GM19238 (cell line): ENCODE measurements at regions not wholly inside any gene's neighbourhood (a gene's known extent, or its start where the extent isn't known, plus 50 kb on each side); places are given as distances from the start of the nearest gene placed in this dataset.

Source experiments
- DNase-seq: peaks from one replicate; pipeline ENCODE4 v3.0.0; 2011; ENCODE audit warnings: low spot score; ENCODE audit not compliant: insufficient read length

GRCh38 chr12:3965046-3965445 lies 91.8 kb upstream of the PARP11 start:
- DNase-seq: no peak

GRCh38 chr12:3964439-3964838 lies 91.2 kb upstream of the PARP11 start:
- no peak for DNase-seq

- DNase-seq: no peak
Observed at GRCh38 chr12:3962631-3963483, 89.7 kb upstream of the PARP11 start.

GRCh38 chr12:3961591-3961990 lies 88.4 kb upstream of the PARP11 start:
- DNase-seq: no peak

- no peak for DNase-seq
Observed at GRCh38 chr12:3959799-3960560, 86.8 kb upstream of the PARP11 start.

- no peak for DNase-seq
Observed at GRCh38 chr12:3958534-3958933, 85.3 kb upstream of the PARP11 start.

- no peak for DNase-seq
Observed at GRCh38 chr12:3951380-3952135, 78.4 kb upstream of the PARP11 start.

- DNase-seq: no peak
Observed at GRCh38 chr12:3950714-3951320, 77.6 kb upstream of the PARP11 start.

- no peak for DNase-seq
Observed at GRCh38 chr12:3947781-3948180, 74.6 kb upstream of the PARP11 start.

- no peak for DNase-seq
Observed at GRCh38 chr12:3945671-3946070, 72.5 kb upstream of the PARP11 start.

- DNase-seq: no peak
Observed at GRCh38 chr12:3944620-3945019, 71.4 kb upstream of the PARP11 start.

- DNase-seq: no peak
Observed at GRCh38 chr12:3938042-3938544, 64.9 kb upstream of the PARP11 start.

- no peak for DNase-seq
Observed at GRCh38 chr12:3935078-3935477, 61.9 kb upstream of the PARP11 start.

- no peak for DNase-seq
Observed at GRCh38 chr12:3933819-3934192, 60.6 kb upstream of the PARP11 start.

GRCh38 chr12:3933074-3933818 lies 60.0 kb upstream of the PARP11 start:
- no peak for DNase-seq

GRCh38 chr12:3931776-3932175 lies 58.6 kb upstream of the PARP11 start:
- DNase-seq: no peak

GRCh38 chr12:3931206-3931605 lies 58.0 kb upstream of the PARP11 start:
- no peak for DNase-seq

- DNase-seq: no peak
Observed at GRCh38 chr12:3929875-3930615, 56.8 kb upstream of the PARP11 start.

GRCh38 chr12:3928538-3929184 lies 55.5 kb upstream of the PARP11 start:
- no peak for DNase-seq
